ENCODE measurements at regions not wholly inside any gene's neighbourhood (a gene's known extent, or its start where the extent isn't known, plus 50 kb on each side); places are given as distances from the start of the nearest gene placed in this dataset.

- TF ChIP-seq ZNF384 (IDR thresholded peaks at IDR 0.05) (no peak), SUZ12 (IDR thresholded peaks at IDR 0.05) (no peak), ELF4 (IDR thresholded peaks at IDR 0.05) (no peak), CTBP1 (IDR thresholded peaks at IDR 0.05; ENCODE audit: borderline replicate concordance) (no peak), PKNOX1 (IDR thresholded peaks at IDR 0.05) (no peak), NFRKB (IDR thresholded peaks at IDR 0.05) (no peak), SP1 (IDR thresholded peaks at IDR 0.05) (no peak), FOXM1 (IDR thresholded peaks at IDR 0.05; ENCODE audit: borderline replicate concordance) (no peak), HDGF (IDR thresholded peaks at IDR 0.05; ENCODE audit: borderline replicate concordance) (no peak), ARNT (IDR thresholded peaks at IDR 0.05) (no peak)
These were observed 50.4 kb upstream of the TAB2 start for GRCh38 chr6:149267072-149267471.
